PC-9 (cell line): ENCODE measurements at regions not wholly inside any gene's neighbourhood (a gene's known extent, or its start where the extent isn't known, plus 50 kb on each side); places are given as distances from the start of the nearest gene placed in this dataset.

Experiments
- BruUV-seq: library from RNA; stranded (reverse); fragments of 400-500 nt; replicated peaks from 2 replicates; lab custom pipeline; 2021; lab: Mats Ljungman, UMichigan
- CTCF ChIA-PET: fragments of 300-600 bp; sonication (Branson Sonifier 250); formaldehyde crosslinking; loops from one replicate; lab custom pipeline; 2022; ENCODE audit warnings: antibody characterized with exemption; lab: Charles Lee
- POLR2A ChIA-PET: fragments of 300-600 bp; sonication (Branson Sonifier 250); formaldehyde crosslinking; loops from one replicate; lab custom pipeline; 2022; ENCODE audit warnings: antibody characterized with exemption; ENCODE audit not compliant: unreplicated experiment; lab: Charles Lee
- DNase-seq, 2 experiments: peaks; one replicate each; pipeline versions ENCODE4 v3.0.0 to v3.0.0-alpha.2; 2015 to 2022; ENCODE audit warnings: mixed read lengths in 1 of 2
- H2AFZ ChIP-seq: fragments of 200-600 bp; sonication (generic); 2 replicates; pipeline ENCODE4 v1.8.1; 2017; ENCODE audit warnings: antibody characterized with exemption
- H3F3A ChIP-seq: fragments of 200-600 bp; sonication (generic); 2 replicates; pipeline ENCODE4 v1.8.1; 2017; ENCODE audit warnings: antibody characterized with exemption, mild to moderate bottlenecking, low read depth; ENCODE audit not compliant: insufficient read depth
- H3K27ac ChIP-seq: fragments of 200-600 bp; sonication (generic); 2 replicates; pipeline ENCODE4 v1.6.1; 2016; ENCODE audit warnings: mixed run types
- H3K27me3 ChIP-seq: fragments of 200-600 bp; sonication (generic); 2 replicates; pipeline ENCODE4 v1.6.1; 2016; ENCODE audit warnings: low read depth, mixed run types; ENCODE audit not compliant: insufficient read depth
- H3K36me3 ChIP-seq: fragments of 200-600 bp; sonication (generic); 2 replicates; pipeline ENCODE4 v1.6.1; 2016; ENCODE audit warnings: low read depth, mixed run types
- H3K4me1 ChIP-seq: fragments of 200-600 bp; sonication (generic); replicated peaks from 2 replicates; pipeline ENCODE4 v1.6.1; 2016; ENCODE audit warnings: mixed run types; ENCODE audit not compliant: insufficient read depth
- H3K4me2 ChIP-seq: fragments of 200-600 bp; sonication (generic); 2 replicates; pipeline ENCODE4 v1.6.1; 2017; ENCODE audit warnings: mixed run types
- H3K4me3 ChIP-seq: fragments of 200-600 bp; sonication (generic); 2 replicates; pipeline ENCODE4 v1.6.1; 2016; ENCODE audit warnings: mixed run types
- H3K79me2 ChIP-seq: fragments of 200-600 bp; sonication (generic); 2 replicates; pipeline ENCODE4 v1.6.1; 2017; ENCODE audit warnings: low read depth, mixed run types
- H3K9me2 ChIP-seq: fragments of 200-600 bp; sonication (generic); 2 replicates; pipeline ENCODE4 v1.8.1; 2017; ENCODE audit warnings: mild to moderate bottlenecking; ENCODE audit not compliant: insufficient read depth
- H3K9me3 ChIP-seq: fragments of 200-600 bp; sonication (generic); 2 replicates; pipeline ENCODE4 v1.8.1; 2016; ENCODE audit warnings: low read depth; ENCODE audit not compliant: insufficient read depth
- H4K20me1 ChIP-seq: fragments of 200-600 bp; sonication (generic); 2 replicates; pipeline ENCODE4 v1.8.1; 2017; ENCODE audit not compliant: insufficient read depth
- CTCF ChIP-seq: fragments of 200-600 bp; sonication (generic); conservative IDR thresholded peaks from 2 replicates; pipeline ENCODE4 v1.6.1; 2017; ENCODE audit warnings: mixed run types, antibody characterized with exemption, mild to moderate bottlenecking, moderate library complexity
- EZH2 ChIP-seq: fragments of 200-600 bp; sonication (generic); IDR thresholded peaks from 2 replicates; pipeline ENCODE4 v1.8.0; 2017; ENCODE audit warnings: antibody characterized with exemption, low read depth
- intact Hi-C: fragments of 100-400 bp; cut with micrococcal nuclease; formaldehyde crosslinking; loops from one replicate; pipeline ENCODE4 v1.10.0; 2022; ENCODE audit not compliant: unreplicated experiment

GRCh38 chr5:74124826-74125225 lies 498.8 kb downstream of the ARHGEF28 start:
- intact Hi-C loops = loop anchor here (5.0 kb wide), 1 partner anchor 272 kb away; no protein-coding TSS in a partner anchor
- Histone ChIP-seq H3K4me1 (0 out of 2 replicates have a peak, but pooled peaks cover 13% of the 10 kb centered on the region), H3F3A (no peaks in the 10 kb centered on the region), H3K4me2 (no peak overlapping the region), H2AFZ (no peak overlapping the region), H3K9me3 (0 out of 2 replicates have a peak, but pooled peaks cover 2% of the 10 kb centered on the region), H3K27ac (no peak overlapping the region), H3K36me3 (no peaks in the 10 kb centered on the region), H3K27me3 (no peaks in the 10 kb centered on the region), H3K79me2 (no peaks in the 10 kb centered on the region), H3K9me2 (no peaks in the 10 kb centered on the region), H3K4me3 (no peak overlapping the region), H4K20me1 (no peaks in the 10 kb centered on the region)
- no peak for DNase-seq
- no peak for TF ChIP-seq EZH2
- POLR2A ChIA-PET = no interaction called here
- CTCF ChIA-PET = no interaction called here
- no TSS peak for BruUV-seq

GRCh38 chr5:74123929-74124328 lies 497.9 kb downstream of the ARHGEF28 start:
- no TSS peak for BruUV-seq
- Histone ChIP-seq H4K20me1 (no peaks in the 10 kb centered on the region), H3K4me3 (no peak overlapping the region), H2AFZ (no peak overlapping the region), H3K4me1 (0 out of 2 replicates have a peak, but pooled peaks cover 13% of the 10 kb centered on the region), H3K36me3 (no peaks in the 10 kb centered on the region), H3K79me2 (no peaks in the 10 kb centered on the region), H3K27me3 (no peaks in the 10 kb centered on the region), H3K9me2 (no peaks in the 10 kb centered on the region), H3F3A (no peaks in the 10 kb centered on the region), H3K27ac (no peak overlapping the region), H3K9me3 (0 out of 2 replicates have a peak, but pooled peaks cover 5% of the 10 kb centered on the region), H3K4me2 (no peak overlapping the region)
- POLR2A ChIA-PET = no interaction called here
- intact Hi-C loops = no loop called here
- CTCF ChIA-PET = no interaction called here
- no peak for TF ChIP-seq CTCF
- TF ChIP-seq EZH2 = no peak
- no peak for DNase-seq

GRCh38 chr5:74122979-74123590 lies 497.1 kb downstream of the ARHGEF28 start:
- Histone ChIP-seq H3K4me2 (no peak overlapping the region), H2AFZ (no peak overlapping the region), H3K27ac (no peak overlapping the region), H3K36me3 (no peaks in the 10 kb centered on the region), H3K9me3 (0 out of 2 replicates have a peak, but pooled peaks cover 5% of the 10 kb centered on the region), H3K79me2 (no peaks in the 10 kb centered on the region), H3K9me2 (no peaks in the 10 kb centered on the region), H4K20me1 (no peaks in the 10 kb centered on the region), H3K4me3 (no peak overlapping the region), H3F3A (no peaks in the 10 kb centered on the region), H3K4me1 (0 out of 2 replicates have a peak, but pooled peaks cover 13% of the 10 kb centered on the region), H3K27me3 (no peaks in the 10 kb centered on the region)
- TF ChIP-seq EZH2 (no peak), CTCF (no peak)
- no peak for DNase-seq
- ChIA-PET CTCF (no interaction called here), POLR2A (no interaction called here)
- intact Hi-C loops = no loop called here
- no TSS peak for BruUV-seq
